HL-60/S4 treated with retinoic acid at 250 ng/mL for 4 days and 3 days (cell line): ENCODE measurements at regions not wholly inside any gene's neighbourhood (a gene's known extent, or its start where the extent isn't known, plus 50 kb on each side); places are given as distances from the start of the nearest gene placed in this dataset.

ENCODE experiments used
- in situ Hi-C: fragments of 300-500 bp; cut with MboI; formaldehyde crosslinking; loops from 2 replicates; pipeline ENCODE4 v1.7.0; 2022; ENCODE audit warnings: low sequenced_read_pairs

- in situ Hi-C loops, result no loop called here
These were observed 51.2 kb upstream of the PALM2AKAP2 start for GRCh38 chr9:109728686-109729300.

GRCh38 chr9:109729513-109729912, 50.5 kb upstream of the PALM2AKAP2 start:
- in situ Hi-C loops, result no loop called here
